Liver (tissue), 3 donors: ENCODE measurements at regions not wholly inside any gene's neighbourhood (a gene's known extent, or its start where the extent isn't known, plus 50 kb on each side); places are given as distances from the start of the nearest gene placed in this dataset.

Experiments used
- ATF3 ChIP-seq: IDR thresholded peaks from 2 replicates; pipeline ENCODE4 v1.6.1; 2016; ENCODE audit warnings: antibody characterized with exemption
- CTCF ChIP-seq: fragments of 150-350 bp; IDR thresholded peaks from 2 replicates; pipeline ENCODE4 v1.5.1; 2017; ENCODE audit warnings: improper control_type of control experiment, low read depth, low read length; ENCODE audit not compliant: missing input control
- EGR1 ChIP-seq, 2 donors: IDR thresholded peaks; 2 replicates each; pipeline ENCODE4 v1.6.1; 2016 to 2018; ENCODE audit warnings: antibody characterized with exemption in 2 of 2, low read depth in 2 of 2
- FOXA1 ChIP-seq: IDR thresholded peaks from 2 replicates; pipeline ENCODE4 v1.6.1; 2016; ENCODE audit warnings: antibody characterized with exemption
- GABPA ChIP-seq, 2 donors: IDR thresholded peaks in 1 of 2; conservative IDR thresholded peaks in 1 of 2; 2 replicates each; pipeline ENCODE4 v1.6.1; 2016; ENCODE audit warnings: antibody characterized with exemption in 2 of 2, mild to moderate bottlenecking in 1 of 2, moderate library complexity in 1 of 2
- JUND ChIP-seq, 2 donors: IDR thresholded peaks; 2 replicates each; pipeline ENCODE4 v1.6.1; 2016; ENCODE audit warnings: antibody characterized with exemption in 2 of 2
- MAX ChIP-seq: IDR thresholded peaks from 2 replicates; pipeline ENCODE4 v1.6.1; 2016; ENCODE audit warnings: antibody characterized with exemption
- NR2F2 ChIP-seq: IDR thresholded peaks from 2 replicates; pipeline ENCODE4 v1.6.1; 2016; ENCODE audit warnings: antibody characterized with exemption
- RAD21 ChIP-seq, 2 donors: IDR thresholded peaks; 2 replicates each; pipeline ENCODE4 v1.6.1; 2016; ENCODE audit warnings: antibody characterized with exemption in 2 of 2, mild to moderate bottlenecking in 2 of 2
- REST ChIP-seq: IDR thresholded peaks from 2 replicates; pipeline ENCODE4 v1.6.1; 2016; ENCODE audit warnings: antibody characterized with exemption, mild to moderate bottlenecking
- RXRA ChIP-seq, 2 donors: IDR thresholded peaks; 2 replicates each; pipeline ENCODE4 v1.6.1; 2017 to 2018; ENCODE audit warnings: antibody characterized with exemption in 2 of 2, mild to moderate bottlenecking in 1 of 2
- TAF1 ChIP-seq: conservative IDR thresholded peaks from 2 replicates; pipeline ENCODE4 v1.6.1; 2016; ENCODE audit warnings: antibody characterized with exemption, mild to moderate bottlenecking
- YY1 ChIP-seq: IDR thresholded peaks from 2 replicates; pipeline ENCODE4 v1.6.1; 2016; ENCODE audit warnings: antibody characterized with exemption, mild to moderate bottlenecking
- donor health status: healthy.
- donor health status: healthy.

GRCh38 chr1:191065771-191066170 lies 588.1 kb upstream of the BRINP3 start:
- TF ChIP-seq TAF1 (no peak), CTCF (no peak), RAD21 (IDR thresholded peaks at IDR 0.05) (no peak), EGR1 (IDR thresholded peaks at IDR 0.05; ENCODE audit: low read depth in 2 of 2) (no peak), MAX (no peak), REST (no peak), FOXA1 (no peak), YY1 (no peak), RXRA (IDR thresholded peaks at IDR 0.05) (no peak), GABPA (IDR thresholded peaks at IDR 0.05 in 1 of 2, conservative IDR thresholded peaks at IDR 0.05 in 1 of 2) (no peak), JUND (IDR thresholded peaks at IDR 0.05) (no peak), NR2F2 (no peak), ATF3 (no peak)
